Neuronal stem cell (in vitro differentiated cells): ENCODE measurements at regions not wholly inside any gene's neighbourhood (a gene's known extent, or its start where the extent isn't known, plus 50 kb on each side); places are given as distances from the start of the nearest gene placed in this dataset.

Experiments used
- DNase-seq: peaks from one replicate; pipeline ENCODE4 v3.0.0-alpha.2; 2013; ENCODE audit warnings: low spot score
- H2AFZ ChIP-seq: one replicate; pipeline ENCODE4 v1.6.1; 2013; ENCODE audit warnings: mild to moderate bottlenecking, low read length, inconsistent platforms
- H2AK5ac ChIP-seq: 2 replicates; pipeline ENCODE4 v1.6.1; 2013; ENCODE audit warnings: low read depth, mild to moderate bottlenecking, inconsistent platforms, low read length, moderate library complexity, mixed read lengths
- H2BK120ac ChIP-seq: 2 replicates; pipeline ENCODE4 v1.6.1; 2013; ENCODE audit warnings: low read depth, mild to moderate bottlenecking, inconsistent platforms, low read length, moderate library complexity, mixed read lengths
- H2BK12ac ChIP-seq: one replicate; pipeline ENCODE4 v1.6.1; 2013; ENCODE audit warnings: low read length, inconsistent platforms
- H2BK15ac ChIP-seq: 2 replicates; pipeline ENCODE4 v1.6.1; 2013; ENCODE audit warnings: mild to moderate bottlenecking, low read length, inconsistent platforms, mixed read lengths
- H2BK5ac ChIP-seq: one replicate; pipeline ENCODE4 v1.6.1; 2013; ENCODE audit warnings: inconsistent platforms, mild to moderate bottlenecking, low read length, moderate library complexity
- H3K14ac ChIP-seq: one replicate; pipeline ENCODE4 v1.6.1; 2013; ENCODE audit warnings: low read length, inconsistent platforms
- H3K18ac ChIP-seq: 2 replicates; pipeline ENCODE4 v1.6.1; 2013; ENCODE audit warnings: low read length, inconsistent platforms
- H3K23ac ChIP-seq: 2 replicates; pipeline ENCODE4 v1.6.1; 2013; ENCODE audit warnings: low read depth, mild to moderate bottlenecking, mixed read lengths, low read length, inconsistent platforms; ENCODE audit not compliant: poor library complexity
- H3K27ac ChIP-seq: replicated peaks from 3 replicates; pipeline ENCODE4 v1.5.1; 2013; ENCODE audit warnings: low read length, inconsistent platforms
- H3K27me3 ChIP-seq, 3 experiments: 2 replicates each; pipeline ENCODE4 v1.6.1; 2013; ENCODE audit warnings: low read length in 3 of 3, mild to moderate bottlenecking in 2 of 3, inconsistent platforms in 1 of 3, low read depth in 1 of 3, mixed read lengths in 1 of 3, moderate library complexity in 1 of 3; ENCODE audit not compliant: control insufficient read depth in 3 of 3, insufficient read depth in 3 of 3
- H3K36me3 ChIP-seq, 2 donors: replicated peaks in 1 of 2; 2 replicates each; pipeline ENCODE4 v1.6.1; 2013; ENCODE audit warnings: low read length in 2 of 2; ENCODE audit not compliant: control insufficient read depth in 2 of 2, insufficient read depth in 2 of 2
- H3K4ac ChIP-seq: 2 replicates; pipeline ENCODE4 v1.6.1; 2013; ENCODE audit warnings: inconsistent platforms, mild to moderate bottlenecking, low read length, moderate library complexity
- H3K4me1 ChIP-seq, 2 donors: 1 replicate in 1 of 2; 2 replicates in 1 of 2; pipeline ENCODE4 v1.6.1; 2013; ENCODE audit warnings: low read length in 2 of 2, low read depth in 1 of 2; ENCODE audit not compliant: control insufficient read depth in 2 of 2, insufficient read depth in 1 of 2
- H3K4me2 ChIP-seq: one replicate; pipeline ENCODE4 v1.6.1; 2013; ENCODE audit warnings: mild to moderate bottlenecking, low read length, inconsistent platforms; ENCODE audit not compliant: insufficient read depth, poor library complexity, severe bottlenecking
- H3K4me3 ChIP-seq, 2 donors: 2 replicates each; pipeline ENCODE4 v1.5.1; 2013; ENCODE audit warnings: low read length in 2 of 2, mild to moderate bottlenecking in 2 of 2, inconsistent platforms in 1 of 2, moderate library complexity in 1 of 2
- H3K79me1 ChIP-seq: one replicate; pipeline ENCODE4 v1.6.1; 2013; ENCODE audit warnings: low read depth, mild to moderate bottlenecking, inconsistent platforms, low read length, moderate library complexity
- H3K9ac ChIP-seq: one replicate; pipeline ENCODE4 v1.6.1; 2013; ENCODE audit warnings: mild to moderate bottlenecking, low read depth, low read length, inconsistent platforms; ENCODE audit not compliant: poor library complexity
- H3K9me3 ChIP-seq, 2 donors: replicated peaks in 1 of 2; 2 replicates each; pipeline versions ENCODE3 to v1.6.1; 2013; ENCODE audit warnings: low read length in 2 of 2, mild to moderate bottlenecking in 2 of 2, inconsistent platforms in 1 of 2, low read depth in 1 of 2, mixed read lengths in 1 of 2, moderate library complexity in 1 of 2; ENCODE audit not compliant: control insufficient read depth in 2 of 2, insufficient read depth in 1 of 2
- H4K8ac ChIP-seq: one replicate; pipeline ENCODE4 v1.6.1; 2013; ENCODE audit warnings: low read depth, mild to moderate bottlenecking, inconsistent platforms, low read length, moderate library complexity
- H4K91ac ChIP-seq: one replicate; pipeline ENCODE4 v1.6.1; 2013; ENCODE audit warnings: low read length, low read depth, mild to moderate bottlenecking, inconsistent platforms; ENCODE audit not compliant: poor library complexity
- WGBS, 2 donors: extraction: QIAGEN DNeasy Blood & Tissue Kit; methylation state at CpG; one replicate each; pipeline ENCODE4 v1.1.7; 2013; ENCODE audit warnings: missing lambda C conversion rate in 2 of 2, mixed read lengths in 1 of 2; ENCODE audit not compliant: insufficient read length in 2 of 2, insufficient replicate concordance in 1 of 2; ENCODE audit errors: extremely low coverage in 2 of 2; 5-methylcytosine and 5-hydroxymethylcytosine counted together

GRCh38 chr14:39897657-39898056 lies 465.4 kb upstream of the FBXO33 start:
- H3K4me3 ChIP-seq = no peak overlapping the region
- H3K36me3 ChIP-seq = no peaks in the 10 kb centered on the region
- no peak overlapping the region for H3K9ac ChIP-seq
- H2AFZ ChIP-seq = no peak overlapping the region
- no peaks in the 10 kb centered on the region for H3K27me3 ChIP-seq
- H2BK5ac ChIP-seq = no peak overlapping the region
- DNase-seq = no peak
- no CpG with 5 or more reads among the region's 2 CpGs for WGBS, 2 donors
- H3K79me1 ChIP-seq = no peaks in the 10 kb centered on the region
- no peak overlapping the region for H4K8ac ChIP-seq
- H2BK15ac ChIP-seq = no peak overlapping the region
- H2AK5ac ChIP-seq = no peak overlapping the region
- H3K4ac ChIP-seq = no peak overlapping the region
- no peaks in the 10 kb centered on the region for H3K9me3 ChIP-seq
- H2BK12ac ChIP-seq = no peak overlapping the region
- H3K18ac ChIP-seq = no peak overlapping the region
- no peak overlapping the region for H3K4me2 ChIP-seq
- H3K27ac ChIP-seq = no peak overlapping the region
- no peak overlapping the region for H3K14ac ChIP-seq
- H2BK120ac ChIP-seq = no peak overlapping the region
- H3K23ac ChIP-seq = no peak overlapping the region
- H4K91ac ChIP-seq = no peak overlapping the region
- H3K4me1 ChIP-seq = no peaks in the 10 kb centered on the region

GRCh38 chr14:39890026-39890425 lies 457.8 kb upstream of the FBXO33 start:
- Histone ChIP-seq H3K36me3 (no peaks in the 10 kb centered on the region), H2BK120ac (no peak overlapping the region), H3K18ac (no peak overlapping the region), H3K23ac (no peak overlapping the region), H3K79me1 (no peaks in the 10 kb centered on the region), H3K4me3 (no peak overlapping the region), H3K4me1 (no peaks in the 10 kb centered on the region), H3K9ac (no peak overlapping the region), H2AFZ (no peak overlapping the region), H3K27me3 (no peaks in the 10 kb centered on the region), H2BK15ac (no peak overlapping the region), H4K8ac (no peak overlapping the region), H2BK5ac (no peak overlapping the region), H3K14ac (no peak overlapping the region), H3K4me2 (no peak overlapping the region), H2AK5ac (no peak overlapping the region), H2BK12ac (no peak overlapping the region), H4K91ac (no peak overlapping the region), H3K27ac (no peak overlapping the region), H3K4ac (no peak overlapping the region), H3K9me3 (peaks cover 0 to 2% of the 10 kb centered on the region in 2 donors)
- DNase-seq = no peak
- WGBS, 2 donors = no CpG with 5 or more reads among the region's 1 CpG

GRCh38 chr14:39884091-39884490 lies 451.9 kb upstream of the FBXO33 start:
- Histone ChIP-seq H3K14ac (no peak overlapping the region), H2AFZ (no peak overlapping the region), H3K18ac (no peak overlapping the region)

GRCh38 chr14:39880965-39881364 lies 448.7 kb upstream of the FBXO33 start:
- Histone ChIP-seq H3K4me3 (no peak overlapping the region), H3K27me3 (no peaks in the 10 kb centered on the region), H4K91ac (no peak overlapping the region), H2AK5ac (no peak overlapping the region), H3K18ac (no peak overlapping the region), H3K9ac (no peak overlapping the region), H2BK15ac (no peak overlapping the region), H3K23ac (no peak overlapping the region), H3K36me3 (no peaks in the 10 kb centered on the region), H3K14ac (no peak overlapping the region), H3K4me1 (peaks cover 6 to 7% of the 10 kb centered on the region in 2 donors), H2BK5ac (no peak overlapping the region), H3K9me3 (no peaks in the 10 kb centered on the region), H3K4me2 (no peak overlapping the region), H3K27ac (no peak overlapping the region), H3K4ac (no peak overlapping the region), H3K79me1 (no peaks in the 10 kb centered on the region), H2BK120ac (no peak overlapping the region), H2AFZ (no peak overlapping the region), H2BK12ac (no peak overlapping the region), H4K8ac (no peak overlapping the region)
- no peak for DNase-seq
- no CpG with 5 or more reads among the region's 1 CpG for WGBS, 2 donors

More at GRCh38 chr14:39884091-39884490, 451.9 kb upstream of the FBXO33 start:
- Histone ChIP-seq H4K8ac (no peak overlapping the region), H3K9ac (no peak overlapping the region), H3K27me3 (no peaks in the 10 kb centered on the region), H3K36me3 (no peaks in the 10 kb centered on the region), H2BK120ac (no peak overlapping the region), H3K4ac (no peak overlapping the region), H2BK15ac (no peak overlapping the region), H3K23ac (no peak overlapping the region), H3K79me1 (no peaks in the 10 kb centered on the region), H2BK12ac (no peak overlapping the region), H4K91ac (no peak overlapping the region), H3K9me3 (peaks cover 0 to 2% of the 10 kb centered on the region in 2 donors), H2AK5ac (no peak overlapping the region), H3K4me3 (no peak overlapping the region), H3K4me1 (no peaks in the 10 kb centered on the region), H2BK5ac (no peak overlapping the region), H3K4me2 (no peak overlapping the region), H3K27ac (no peak overlapping the region)
- no peak for DNase-seq
